ENCODE measurements at regions not wholly inside any gene's neighbourhood (a gene's known extent, or its start where the extent isn't known, plus 50 kb on each side); places are given as distances from the start of the nearest gene placed in this dataset.

- H3K4me1 ChIP-seq (ENCODE audit: low read depth): peaks cover 3% of the 10 kb centered on the region
- DNase-seq: no peak
- intact Hi-C loops (cut with DNase I, micrococcal nuclease): no loop called here
- H3K36me3 ChIP-seq (ENCODE audit: low read depth): no peaks in the 10 kb centered on the region
- no peak for TF ChIP-seq CTCF (IDR thresholded peaks at IDR 0.05)
- no peak for ATAC-seq
- no peaks in the 10 kb centered on the region for H3K9me3 ChIP-seq
- H3K4me3 ChIP-seq: no peak overlapping the region
Observed at GRCh38 chr3:126292318-126293070, 64.7 kb downstream of the KLF15 start.

DNA sequence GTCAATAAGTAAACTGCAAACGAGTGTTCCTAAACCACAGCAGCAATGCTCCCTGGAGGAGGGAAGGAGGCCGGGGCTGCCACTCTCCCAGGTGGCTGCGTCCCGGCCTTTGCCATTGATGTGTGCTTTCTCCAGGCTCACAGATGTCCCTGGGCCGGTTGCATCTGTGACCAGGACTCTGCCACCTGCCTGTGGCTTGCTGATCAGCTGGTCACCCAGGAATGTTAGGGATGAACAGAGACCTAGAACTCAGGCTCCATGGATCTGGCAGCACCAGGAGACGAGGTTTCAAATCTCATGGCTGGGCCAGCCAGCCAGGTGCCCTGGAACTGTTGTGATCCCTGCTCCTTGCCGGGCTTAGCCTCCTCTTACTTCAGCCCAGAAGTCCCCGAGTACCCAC, 65.7 kb downstream of the KLF15 start:
- intact Hi-C loops (cut with DNase I, micrococcal nuclease): no loop called here
- H3K4me1 ChIP-seq (ENCODE audit: low read depth): peaks cover 7% of the 10 kb centered on the region
- ATAC-seq (no peak), DNase-seq (no peak)
- no peaks in the 10 kb centered on the region for H3K9me3 ChIP-seq
- TF ChIP-seq CTCF (IDR thresholded peaks at IDR 0.05): no peak
- H3K36me3 ChIP-seq (ENCODE audit: low read depth): no peaks in the 10 kb centered on the region
- H3K4me3 ChIP-seq: no peak overlapping the region

- no peak for ATAC-seq
Observed at GRCh38 chr3:126291061-126291460, 66.1 kb downstream of the KLF15 start.

DNA sequence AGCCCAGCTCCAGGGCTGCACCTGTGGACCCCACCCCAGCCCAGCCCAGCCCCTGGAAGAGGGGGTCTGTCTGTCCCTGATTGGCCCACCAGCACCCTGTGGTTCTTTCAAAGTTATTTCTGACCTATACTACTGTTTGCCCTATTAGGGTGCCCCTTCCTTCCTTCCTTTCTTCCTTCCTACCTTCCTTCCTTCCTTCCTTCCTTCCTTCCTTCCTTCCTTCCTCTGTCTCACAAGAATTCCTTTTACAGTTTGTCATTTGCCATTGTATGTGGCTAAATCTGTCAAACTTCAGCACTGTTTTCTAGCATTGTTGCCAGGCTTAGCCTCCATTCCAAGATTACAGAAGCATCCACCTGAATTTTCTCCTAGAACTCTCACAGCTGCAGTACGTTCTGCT, 66.9 kb downstream of the KLF15 start:
- Histone ChIP-seq H3K4me3 (no peak overlapping the region), H3K36me3 (ENCODE audit: low read depth) (no peaks in the 10 kb centered on the region), H3K9me3 (no peaks in the 10 kb centered on the region), H3K4me1 (ENCODE audit: low read depth) (peaks cover 7% of the 10 kb centered on the region)
- ATAC-seq: no peak
- intact Hi-C loops (cut with DNase I, micrococcal nuclease): no loop called here
- no peak for DNase-seq
- TF ChIP-seq CTCF (IDR thresholded peaks at IDR 0.05): no peak

More at GRCh38 chr3:126291061-126291460, 66.1 kb downstream of the KLF15 start:
- no peak for TF ChIP-seq CTCF (IDR thresholded peaks at IDR 0.05)
- Histone ChIP-seq H3K36me3 (ENCODE audit: low read depth) (no peaks in the 10 kb centered on the region), H3K4me1 (ENCODE audit: low read depth) (peaks cover 7% of the 10 kb centered on the region), H3K9me3 (no peaks in the 10 kb centered on the region), H3K4me3 (no peak overlapping the region)
- intact Hi-C loops (cut with DNase I, micrococcal nuclease): no loop called here
- DNase-seq: no peak

GRCh38 chr3:126289096-126289495, 68.1 kb downstream of the KLF15 start:
- Histone ChIP-seq H3K4me3 (no peak overlapping the region), H3K9me3 (no peaks in the 10 kb centered on the region), H3K4me1 (ENCODE audit: low read depth) (peaks cover 7% of the 10 kb centered on the region), H3K36me3 (ENCODE audit: low read depth) (no peaks in the 10 kb centered on the region)
- no peak for DNase-seq
- intact Hi-C loops (cut with DNase I, micrococcal nuclease): no loop called here
- no peak for TF ChIP-seq CTCF (IDR thresholded peaks at IDR 0.05)
- no peak for ATAC-seq

Data from mucosa of descending colon (tissue), 3 donors.